ENCODE measurements at regions not wholly inside any gene's neighbourhood (a gene's known extent, or its start where the extent isn't known, plus 50 kb on each side); places are given as distances from the start of the nearest gene placed in this dataset.

DNA sequence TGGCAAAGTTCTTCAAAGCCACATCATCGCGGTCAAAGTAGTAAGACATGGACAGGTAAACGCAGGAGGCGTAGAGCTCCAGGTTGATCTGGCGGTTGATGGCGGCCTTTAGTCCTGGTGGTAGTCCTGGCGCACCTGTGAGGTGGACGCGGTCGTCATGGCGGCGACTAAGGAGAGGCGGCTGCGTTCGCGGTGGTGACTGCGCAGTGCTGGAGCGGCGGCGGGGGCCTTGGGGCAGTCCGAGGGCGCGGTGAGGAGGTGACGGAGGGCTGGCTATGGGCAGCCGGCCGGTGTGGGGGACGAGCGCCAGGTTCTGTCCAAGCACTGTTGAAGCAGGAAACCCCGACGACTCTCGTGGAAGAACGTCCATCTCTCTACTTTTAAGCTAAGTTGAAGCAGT lies 136.8 kb downstream of the BASP1 start:
- peaks cover 12% of the 10 kb centered on the region for H3K9me3 Mint-ChIP-seq
- ChIA-PET CTCF (no interaction called here), POLR2A (no interaction called here)
- H3K27me3 Mint-ChIP-seq = no peaks in the 10 kb centered on the region
- H3K4me1 Mint-ChIP-seq (ENCODE audit: low read depth) = no peaks in the 10 kb centered on the region
- DNase-seq = no peak
- H3K27ac Mint-ChIP-seq = no peak overlapping the region
- intact Hi-C loops (cut with micrococcal nuclease) = no loop called here
- H3K36me3 Mint-ChIP-seq = no peaks in the 10 kb centered on the region
- no peak overlapping the region for H3K4me3 Mint-ChIP-seq

DNA sequence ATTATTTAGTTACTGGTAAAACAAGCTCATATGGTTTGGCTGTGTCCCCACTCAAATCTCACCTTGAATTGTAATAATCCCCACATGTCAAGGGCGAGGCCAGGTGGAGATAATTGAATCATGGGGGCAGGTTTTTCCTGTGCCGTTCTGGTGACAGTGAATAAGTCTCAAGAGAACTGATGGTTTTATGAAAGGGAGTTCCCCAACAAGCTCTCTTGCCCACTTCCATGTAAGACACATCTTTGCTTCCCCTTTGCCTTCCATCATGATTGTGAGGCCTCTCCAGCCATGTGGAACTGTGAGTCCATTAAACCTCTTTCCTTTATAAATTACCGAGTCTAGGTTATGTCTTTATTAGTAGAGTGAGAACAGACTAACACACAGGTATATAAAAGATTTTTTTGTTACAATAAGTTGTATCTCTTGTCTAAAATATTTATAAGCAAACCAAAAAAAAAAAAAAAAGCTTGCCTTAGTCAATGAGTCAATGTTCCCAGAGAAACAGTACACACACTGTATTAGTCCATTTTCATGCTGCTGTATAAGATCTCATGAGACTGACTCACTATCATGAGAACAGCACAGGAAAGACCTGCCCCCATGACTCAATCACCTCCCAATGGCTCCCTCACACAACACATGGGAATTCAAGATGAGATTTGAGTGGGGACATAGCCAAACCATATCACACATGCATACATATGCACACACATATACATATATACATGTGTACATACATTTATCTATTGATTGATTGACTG lies 138.3 kb downstream of the BASP1 start:
- CTCF ChIA-PET = no interaction called here
- POLR2A ChIA-PET = no interaction called here

GRCh38 chr5:17356551-17356950 lies 139.1 kb downstream of the BASP1 start:
- intact Hi-C loops (cut with micrococcal nuclease) = no loop called here
- ChIA-PET POLR2A (no interaction called here), CTCF (no interaction called here)
- Mint-ChIP-seq H3K4me3 (no peak overlapping the region), H3K4me1 (ENCODE audit: low read depth) (no peaks in the 10 kb centered on the region), H3K9me3 (peaks cover 12% of the 10 kb centered on the region), H3K27me3 (no peaks in the 10 kb centered on the region), H3K27ac (no peak overlapping the region), H3K36me3 (no peaks in the 10 kb centered on the region)
- no peak for DNase-seq

More for the DNA sequence above, 138.3 kb downstream of the BASP1 start:
- Mint-ChIP-seq H3K27ac (no peak overlapping the region), H3K36me3 (no peaks in the 10 kb centered on the region), H3K27me3 (no peaks in the 10 kb centered on the region), H3K4me3 (no peak overlapping the region), H3K9me3 (peaks cover 12% of the 10 kb centered on the region), H3K4me1 (ENCODE audit: low read depth) (no peaks in the 10 kb centered on the region)
- intact Hi-C loops (cut with micrococcal nuclease) = no loop called here
- no peak for DNase-seq

- intact Hi-C loops (cut with micrococcal nuclease) = no loop called here
- CTCF ChIA-PET = no interaction called here
- no peak overlapping the region for H3K27ac Mint-ChIP-seq
- H3K9me3 Mint-ChIP-seq = peaks cover 12% of the 10 kb centered on the region
- no peak overlapping the region for H3K4me3 Mint-ChIP-seq
- POLR2A ChIA-PET = no interaction called here
- no peaks in the 10 kb centered on the region for H3K27me3 Mint-ChIP-seq
- no peak for DNase-seq
- no peaks in the 10 kb centered on the region for H3K4me1 Mint-ChIP-seq (ENCODE audit: low read depth)
- H3K36me3 Mint-ChIP-seq = no peaks in the 10 kb centered on the region
These were observed 140.1 kb downstream of the BASP1 start for GRCh38 chr5:17357504-17357903.

DNA sequence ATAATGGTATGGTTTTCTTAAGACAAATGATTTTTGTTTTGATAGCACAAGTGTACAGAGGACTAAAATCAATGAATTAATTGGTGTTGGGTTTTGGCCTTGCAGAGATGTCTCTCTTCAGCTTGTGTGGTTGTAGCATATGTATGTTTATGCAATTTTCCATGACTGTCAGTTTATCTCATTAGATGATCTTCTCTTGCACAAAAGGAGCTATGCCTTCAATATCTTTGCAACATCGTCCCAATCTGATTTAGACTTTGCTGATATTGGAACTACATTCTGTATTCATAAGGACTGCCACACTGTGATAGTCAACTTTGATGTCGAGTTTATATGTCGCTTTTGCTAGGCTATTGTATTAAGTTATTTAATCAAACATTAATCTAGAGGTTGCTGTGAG lies 140.0 kb upstream of the TAF11L2 start:
- ChIA-PET CTCF (no interaction called here), POLR2A (no interaction called here)
- no peaks in the 10 kb centered on the region for H3K27me3 Mint-ChIP-seq
- H3K27ac Mint-ChIP-seq = no peak overlapping the region
- peaks cover 12% of the 10 kb centered on the region for H3K9me3 Mint-ChIP-seq
- DNase-seq = no peak
- no peaks in the 10 kb centered on the region for H3K36me3 Mint-ChIP-seq
- intact Hi-C loops (cut with micrococcal nuclease) = no loop called here
- no peaks in the 10 kb centered on the region for H3K4me1 Mint-ChIP-seq (ENCODE audit: low read depth)
- no peak overlapping the region for H3K4me3 Mint-ChIP-seq

DNA sequence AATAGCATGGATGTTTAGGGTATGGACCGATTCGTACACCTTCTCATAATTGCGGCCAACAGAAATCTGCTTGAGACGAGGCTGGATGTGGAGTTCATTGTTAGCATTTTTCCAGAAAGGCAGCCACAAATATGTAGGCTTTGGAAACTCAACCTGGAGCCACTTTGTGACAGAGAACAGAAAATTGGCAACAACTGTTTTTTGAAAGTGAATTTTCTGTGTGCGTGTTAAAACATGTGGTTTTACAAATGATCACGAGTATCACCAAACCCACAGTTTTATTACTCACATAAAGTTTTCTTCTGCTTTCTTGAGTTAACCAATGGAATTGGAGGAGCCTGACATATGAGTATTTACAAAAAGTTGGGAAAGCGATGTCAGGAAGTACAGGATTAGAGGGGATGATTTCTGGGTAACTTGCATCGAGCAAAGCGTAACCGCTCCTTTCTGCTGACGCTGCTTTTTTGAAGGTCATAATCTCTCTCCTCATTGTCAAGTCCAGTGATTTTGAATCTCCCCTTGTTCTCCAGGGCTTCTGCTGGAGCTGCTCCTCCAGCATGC lies 138.5 kb upstream of the TAF11L2 start:
- Mint-ChIP-seq H3K4me1 (ENCODE audit: low read depth) (no peaks in the 10 kb centered on the region), H3K9me3 (peaks cover 9% of the 10 kb centered on the region), H3K27me3 (no peaks in the 10 kb centered on the region), H3K27ac (no peak overlapping the region), H3K4me3 (no peak overlapping the region), H3K36me3 (no peaks in the 10 kb centered on the region)
- POLR2A ChIA-PET = no interaction called here
- DNase-seq = no peak
- CTCF ChIA-PET = no interaction called here
- intact Hi-C loops (cut with micrococcal nuclease) = no loop called here

DNA sequence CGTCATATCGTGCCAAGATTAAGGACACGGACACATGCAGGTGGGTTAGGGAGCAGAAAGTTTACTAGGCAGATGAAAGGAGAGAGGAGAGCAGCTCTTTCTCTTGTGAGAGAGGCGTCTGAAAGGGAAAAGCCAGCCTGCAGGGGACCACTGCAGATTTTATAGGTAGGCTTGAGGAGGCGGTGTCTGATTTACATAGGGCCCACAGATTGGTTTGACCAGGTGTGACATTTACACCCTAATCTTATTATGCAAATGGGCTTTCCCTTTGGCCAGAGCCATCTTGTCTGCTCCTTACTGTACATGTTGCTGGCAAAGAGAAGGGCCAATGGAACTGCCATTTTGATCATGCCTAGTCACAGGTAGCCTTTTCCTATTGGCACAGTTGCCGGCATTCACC lies 137.2 kb upstream of the TAF11L2 start:
- ChIA-PET CTCF (no interaction called here), POLR2A (no interaction called here)
- no peak for DNase-seq
- no peak overlapping the region for H3K27ac Mint-ChIP-seq
- intact Hi-C loops (cut with micrococcal nuclease) = no loop called here
- no peak overlapping the region for H3K4me3 Mint-ChIP-seq
- H3K9me3 Mint-ChIP-seq = peaks cover 6% of the 10 kb centered on the region
- no peaks in the 10 kb centered on the region for H3K36me3 Mint-ChIP-seq
- no peaks in the 10 kb centered on the region for H3K4me1 Mint-ChIP-seq (ENCODE audit: low read depth)
- no peaks in the 10 kb centered on the region for H3K27me3 Mint-ChIP-seq

- ChIA-PET POLR2A (no interaction called here), CTCF (no interaction called here)
- Mint-ChIP-seq H3K36me3 (no peaks in the 10 kb centered on the region), H3K4me3 (no peak overlapping the region), H3K4me1 (ENCODE audit: low read depth) (no peaks in the 10 kb centered on the region), H3K27ac (no peak overlapping the region), H3K9me3 (peaks cover 6% of the 10 kb centered on the region), H3K27me3 (no peaks in the 10 kb centered on the region)
- no peak for DNase-seq
- intact Hi-C loops (cut with micrococcal nuclease) = no loop called here
These were observed 136.7 kb upstream of the TAF11L2 start for GRCh38 chr5:17361331-17361730.

- intact Hi-C loops (cut with micrococcal nuclease) = no loop called here
- no peak for DNase-seq
These were observed 132.8 kb upstream of the TAF11L2 start for GRCh38 chr5:17364987-17365810.

DNA sequence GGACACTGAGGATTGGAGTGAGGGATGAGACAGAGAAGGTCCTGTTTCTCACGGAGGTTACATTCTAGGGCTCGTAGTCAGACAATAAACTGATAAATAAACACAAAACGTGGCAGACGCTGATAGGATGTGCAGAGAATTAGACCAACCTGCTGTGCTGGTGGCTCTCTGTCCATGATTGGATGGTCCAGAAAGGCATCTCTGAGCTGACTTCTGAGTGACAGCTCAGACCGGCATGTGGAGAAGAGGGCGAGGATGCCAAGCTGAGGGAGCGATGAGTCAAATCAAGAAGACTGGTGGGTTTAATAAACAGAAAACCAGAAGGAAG lies 132.3 kb upstream of the TAF11L2 start:
- no peak for DNase-seq
- Mint-ChIP-seq H3K27me3 (no peaks in the 10 kb centered on the region), H3K27ac (no peak overlapping the region), H3K36me3 (no peaks in the 10 kb centered on the region), H3K4me3 (no peak overlapping the region), H3K9me3 (peaks cover 2% of the 10 kb centered on the region), H3K4me1 (ENCODE audit: low read depth) (no peaks in the 10 kb centered on the region)
- CTCF ChIA-PET = no interaction called here
- POLR2A ChIA-PET = no interaction called here
- intact Hi-C loops (cut with micrococcal nuclease) = no loop called here

More at GRCh38 chr5:17364987-17365810, 132.8 kb upstream of the TAF11L2 start:
- peaks cover 2% of the 10 kb centered on the region for H3K9me3 Mint-ChIP-seq
- H3K4me3 Mint-ChIP-seq = no peak overlapping the region
- H3K27me3 Mint-ChIP-seq = no peaks in the 10 kb centered on the region
- POLR2A ChIA-PET = no interaction called here
- no peak overlapping the region for H3K27ac Mint-ChIP-seq
- H3K4me1 Mint-ChIP-seq (ENCODE audit: low read depth) = no peaks in the 10 kb centered on the region
- CTCF ChIA-PET = no interaction called here
- no peaks in the 10 kb centered on the region for H3K36me3 Mint-ChIP-seq

GRCh38 chr5:17367256-17367840 lies 130.7 kb upstream of the TAF11L2 start:
- Mint-ChIP-seq H3K36me3 (no peaks in the 10 kb centered on the region), H3K4me3 (no peak overlapping the region), H3K4me1 (ENCODE audit: low read depth) (no peaks in the 10 kb centered on the region), H3K9me3 (peaks cover 2% of the 10 kb centered on the region), H3K27ac (no peak overlapping the region), H3K27me3 (no peaks in the 10 kb centered on the region)
- CTCF ChIA-PET = no interaction called here
- POLR2A ChIA-PET = no interaction called here
- intact Hi-C loops (cut with micrococcal nuclease) = no loop called here
- no peak for DNase-seq

GRCh38 chr5:17370651-17371050 lies 127.4 kb upstream of the TAF11L2 start:
- ChIA-PET POLR2A (no interaction called here), CTCF (no interaction called here)
- H3K36me3 Mint-ChIP-seq = no peaks in the 10 kb centered on the region
- H3K27me3 Mint-ChIP-seq = no peaks in the 10 kb centered on the region
- peaks cover 2% of the 10 kb centered on the region for H3K9me3 Mint-ChIP-seq
- intact Hi-C loops (cut with micrococcal nuclease) = no loop called here
- no peak overlapping the region for H3K4me3 Mint-ChIP-seq
- no peak overlapping the region for H3K27ac Mint-ChIP-seq
- DNase-seq = no peak
- no peaks in the 10 kb centered on the region for H3K4me1 Mint-ChIP-seq (ENCODE audit: low read depth)

DNA sequence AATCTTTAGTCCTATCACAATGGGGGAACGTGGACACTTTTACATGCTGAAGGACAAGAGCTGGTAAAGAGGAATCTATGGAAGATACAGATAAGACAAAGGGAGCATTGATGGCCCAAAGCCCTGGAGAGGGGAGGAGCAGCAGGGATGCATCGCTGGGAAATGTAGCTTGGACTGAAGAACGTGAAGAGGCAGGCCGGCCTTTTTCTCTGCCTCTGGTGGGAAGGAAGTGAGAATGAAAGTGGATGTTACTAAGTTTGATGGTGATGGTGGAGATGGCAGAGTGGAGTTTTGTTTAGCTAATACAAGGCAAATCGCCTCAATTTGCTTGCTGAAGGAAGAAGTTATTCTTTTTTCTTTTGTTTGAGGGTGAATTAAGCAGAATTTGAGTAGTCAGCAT lies 124.6 kb upstream of the TAF11L2 start:
- no peak overlapping the region for H3K4me3 Mint-ChIP-seq
- no peak overlapping the region for H3K27ac Mint-ChIP-seq
- H3K9me3 Mint-ChIP-seq = peaks cover 5% of the 10 kb centered on the region
- H3K27me3 Mint-ChIP-seq = no peaks in the 10 kb centered on the region
- H3K4me1 Mint-ChIP-seq (ENCODE audit: low read depth) = no peaks in the 10 kb centered on the region
- no peaks in the 10 kb centered on the region for H3K36me3 Mint-ChIP-seq
- ChIA-PET CTCF (no interaction called here), POLR2A (no interaction called here)
- intact Hi-C loops (cut with micrococcal nuclease) = no loop called here
- no peak for DNase-seq

Measured in activated CD4-positive, alpha-beta memory T cell treated with anti-CD3 and anti-CD28 coated beads for 36 hours (primary cell).